HEK293 (cell line): ENCODE measurements at regions not wholly inside any gene's neighbourhood (a gene's known extent, or its start where the extent isn't known, plus 50 kb on each side); places are given as distances from the start of the nearest gene placed in this dataset.
A peak's percentile ranks its signal among the peaks of the same experiment; 100 is the strongest.

Experiments
- CTCF ChIA-PET: fragments of 350-600 bp; formaldehyde crosslinking; extraction: SDS; loops from one replicate; lab custom pipeline; 2021; ENCODE audit warnings: antibody characterized with exemption; lab: Yijun Ruan, JAX
- POLR2A ChIA-PET: fragments of 300-600 bp; formaldehyde crosslinking; extraction: SDS; loops from one replicate; lab custom pipeline; 2020; ENCODE audit warnings: antibody characterized with exemption, inconsistent platforms; lab: Yijun Ruan, JAX
- H3K27ac ChIP-seq: fragments of 200-500 bp; sonication (Bioruptor generic); 2 replicates; pipeline ENCODE4 v1.5.1; 2014; ENCODE audit warnings: low read depth, low read length, control low read depth, inconsistent platforms; ENCODE audit errors: extremely low read depth
- H3K36me3 ChIP-seq, 2 experiments: fragments of 200-500 bp in 1 of 2; sonication (Bioruptor generic) in 1 of 2; 1 replicate in 1 of 2; 2 replicates in 1 of 2; pipeline ENCODE4 v1.5.1; 2014 to 2017; ENCODE audit warnings: inconsistent platforms in 2 of 2, low read length in 2 of 2; ENCODE audit not compliant: control insufficient read depth in 2 of 2, insufficient read depth in 1 of 2
- H3K4me1 ChIP-seq: fragments of 200-500 bp; sonication (Bioruptor generic); 2 replicates; pipeline ENCODE4 v1.5.1; 2014; ENCODE audit warnings: mild to moderate bottlenecking, low read length, inconsistent platforms; ENCODE audit not compliant: control insufficient read depth, insufficient read depth
- H3K4me3 ChIP-seq: 2 replicates; pipeline ENCODE4 v1.5.1; 2011; ENCODE audit warnings: low read depth, mild to moderate bottlenecking, control low read depth, low read length, moderate library complexity
- H3K9me3 ChIP-seq: fragments of 200-500 bp; sonication (Bioruptor generic); 2 replicates; pipeline ENCODE4 v1.5.1; 2014; ENCODE audit warnings: low read depth, low read length, inconsistent platforms; ENCODE audit not compliant: control insufficient read depth, insufficient read depth
- REPIN1 ChIP-seq: fragments of 450-650 bp; formaldehyde crosslinking; IDR thresholded peaks from 2 replicates; pipeline ENCODE4 v1.5.1; 2017; ENCODE audit warnings: missing biosample characterization, missing genetic modification characterization, low read depth
- ZBTB11 ChIP-seq: fragments of 450-650 bp; formaldehyde crosslinking; conservative IDR thresholded peaks from 2 replicates; pipeline ENCODE4 v1.5.1; 2016; ENCODE audit warnings: low read depth, missing biosample characterization, missing genetic modification characterization
- ZNF10 ChIP-seq: fragments of 450-650 bp; formaldehyde crosslinking; IDR thresholded peaks from 2 replicates; pipeline ENCODE4 v1.5.1; 2017; ENCODE audit warnings: missing biosample characterization, missing genetic modification characterization
- ZNF114 ChIP-seq: fragments of 450-650 bp; formaldehyde crosslinking; IDR thresholded peaks from 2 replicates; pipeline ENCODE4 v1.5.0; 2017; ENCODE audit warnings: missing biosample characterization, missing genetic modification characterization
- ZNF214 ChIP-seq: fragments of 450-650 bp; formaldehyde crosslinking; IDR thresholded peaks from 2 replicates; pipeline ENCODE4 v1.5.1; 2017; ENCODE audit warnings: missing biosample characterization, mild to moderate bottlenecking, missing genetic modification characterization, borderline replicate concordance
- ZNF280D ChIP-seq: fragments of 450-650 bp; formaldehyde crosslinking; IDR thresholded peaks from 2 replicates; pipeline ENCODE4 v1.5.1; 2016; ENCODE audit warnings: missing biosample characterization, missing genetic modification characterization
- ZNF423 ChIP-seq: fragments of 450-650 bp; formaldehyde crosslinking; IDR thresholded peaks from 2 replicates; pipeline ENCODE4 v1.5.1; 2016; ENCODE audit warnings: missing biosample characterization, missing genetic modification characterization
- ZNF518A ChIP-seq: fragments of 450-650 bp; formaldehyde crosslinking; conservative IDR thresholded peaks from 2 replicates; pipeline ENCODE4 v1.5.1; 2016; ENCODE audit warnings: low read depth, missing biosample characterization, missing genetic modification characterization
- ZNF548 ChIP-seq: fragments of 450-650 bp; formaldehyde crosslinking; IDR thresholded peaks from 2 replicates; pipeline ENCODE4 v1.5.1; 2016; ENCODE audit warnings: missing biosample characterization, missing genetic modification characterization
- ZNF623 ChIP-seq: fragments of 450-650 bp; formaldehyde crosslinking; IDR thresholded peaks from 2 replicates; pipeline ENCODE4 v1.5.1; 2016; ENCODE audit warnings: missing biosample characterization, missing genetic modification characterization
- ZNF626 ChIP-seq: fragments of 450-650 bp; sonication (Bioruptor Pico); formaldehyde crosslinking; IDR thresholded peaks from 2 replicates; pipeline ENCODE4 v1.5.1; 2018; ENCODE audit warnings: missing biosample characterization, missing genetic modification characterization, inconsistent platforms
- ZNF664 ChIP-seq: fragments of 450-650 bp; formaldehyde crosslinking; IDR thresholded peaks from 2 replicates; pipeline ENCODE4 v1.5.1; 2016; ENCODE audit warnings: missing biosample characterization, missing genetic modification characterization
- ZNF785 ChIP-seq: fragments of 450-650 bp; formaldehyde crosslinking; IDR thresholded peaks from 2 replicates; pipeline ENCODE4 v1.5.1; 2016; ENCODE audit warnings: missing biosample characterization, missing genetic modification characterization

- no peak for TF ChIP-seq ZBTB11 (tag by site-specific recombination)
- TF ChIP-seq ZNF518A (tag by site-specific recombination): no peak
- TF ChIP-seq REPIN1 (tag by site-specific recombination): no peak
- TF ChIP-seq ZNF548: no peak
- TF ChIP-seq ZNF664 (tag by site-specific recombination): no peak
- no peak for TF ChIP-seq ZNF214
These were observed 153.5 kb upstream of the FOXF1 start (continued) for GRCh38 chr16:86356804-86357203.

GRCh38 chr16:86357303-86357702 lies 153.0 kb upstream of the FOXF1 start:
- H3K27ac ChIP-seq: no peak overlapping the region
- CTCF ChIA-PET: no interaction called here

More at GRCh38 chr16:86357303-86357702, 153.0 kb upstream of the FOXF1 start:
- no peaks in the 10 kb centered on the region for H3K9me3 ChIP-seq
- no peaks in the 10 kb centered on the region for H3K4me1 ChIP-seq
- no peak overlapping the region for H3K4me3 ChIP-seq
- POLR2A ChIA-PET: no interaction called here
- H3K36me3 ChIP-seq: no peaks in the 10 kb centered on the region
- TF ChIP-seq ZNF10 (tag by site-specific recombination) (no peak), ZNF423 (tag by site-specific recombination) (no peak), ZNF280D (no peak), ZNF623 (tag by site-specific recombination) (peak; percentile 87), ZNF626 (tag by site-specific recombination) (no peak), ZNF785 (tag by site-specific recombination) (no peak), ZNF114 (no peak)
